Upper lobe of left lung (tissue), 4 donors: ENCODE measurements at regions not wholly inside any gene's neighbourhood (a gene's known extent, or its start where the extent isn't known, plus 50 kb on each side); places are given as distances from the start of the nearest gene placed in this dataset.

Experiments
- POLR2AphosphoS5 ChIP-seq, 2 donors: sonication (generic); formaldehyde crosslinking; IDR thresholded peaks; one replicate each; pipeline ENCODE4 v1.5.1; 2017; ENCODE audit warnings: antibody characterized with exemption in 2 of 2
- TF ChIP-seq, protein P1 (sequence below), 6 experiments: fragments of 450-650 bp in 4 of 6; fragments of 200-600 bp in 2 of 6; sonication (generic) in 2 of 6; IDR thresholded peaks; one replicate each; pipeline ENCODE4 v1.5.1; 2016 to 2019; ENCODE audit warnings: antibody characterized with exemption in 6 of 6

- TF ChIP-seq, protein P1, sequence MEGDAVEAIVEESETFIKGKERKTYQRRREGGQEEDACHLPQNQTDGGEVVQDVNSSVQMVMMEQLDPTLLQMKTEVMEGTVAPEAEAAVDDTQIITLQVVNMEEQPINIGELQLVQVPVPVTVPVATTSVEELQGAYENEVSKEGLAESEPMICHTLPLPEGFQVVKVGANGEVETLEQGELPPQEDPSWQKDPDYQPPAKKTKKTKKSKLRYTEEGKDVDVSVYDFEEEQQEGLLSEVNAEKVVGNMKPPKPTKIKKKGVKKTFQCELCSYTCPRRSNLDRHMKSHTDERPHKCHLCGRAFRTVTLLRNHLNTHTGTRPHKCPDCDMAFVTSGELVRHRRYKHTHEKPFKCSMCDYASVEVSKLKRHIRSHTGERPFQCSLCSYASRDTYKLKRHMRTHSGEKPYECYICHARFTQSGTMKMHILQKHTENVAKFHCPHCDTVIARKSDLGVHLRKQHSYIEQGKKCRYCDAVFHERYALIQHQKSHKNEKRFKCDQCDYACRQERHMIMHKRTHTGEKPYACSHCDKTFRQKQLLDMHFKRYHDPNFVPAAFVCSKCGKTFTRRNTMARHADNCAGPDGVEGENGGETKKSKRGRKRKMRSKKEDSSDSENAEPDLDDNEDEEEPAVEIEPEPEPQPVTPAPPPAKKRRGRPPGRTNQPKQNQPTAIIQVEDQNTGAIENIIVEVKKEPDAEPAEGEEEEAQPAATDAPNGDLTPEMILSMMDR (IDR thresholded peaks at IDR 0.05), result no peak
- no peak for TF ChIP-seq POLR2AphosphoS5 (IDR thresholded peaks at IDR 0.05)
These were observed 132.8 kb downstream of the DIO2 start for GRCh38 chr14:80078501-80078900.
